HG03066 (cell line): ENCODE measurements at regions not wholly inside any gene's neighbourhood (a gene's known extent, or its start where the extent isn't known, plus 50 kb on each side); places are given as distances from the start of the nearest gene placed in this dataset.
A peak's percentile ranks its signal among the peaks of the same experiment; 100 is the strongest.

ENCODE experiments used
- ATAC-seq: cut with Tn5 transposase; IDR thresholded peaks from one replicate; pipeline ENCODE4 v1.9.1; 2021; ENCODE audit warnings: low read depth; ENCODE audit not compliant: unreplicated experiment

DNA sequence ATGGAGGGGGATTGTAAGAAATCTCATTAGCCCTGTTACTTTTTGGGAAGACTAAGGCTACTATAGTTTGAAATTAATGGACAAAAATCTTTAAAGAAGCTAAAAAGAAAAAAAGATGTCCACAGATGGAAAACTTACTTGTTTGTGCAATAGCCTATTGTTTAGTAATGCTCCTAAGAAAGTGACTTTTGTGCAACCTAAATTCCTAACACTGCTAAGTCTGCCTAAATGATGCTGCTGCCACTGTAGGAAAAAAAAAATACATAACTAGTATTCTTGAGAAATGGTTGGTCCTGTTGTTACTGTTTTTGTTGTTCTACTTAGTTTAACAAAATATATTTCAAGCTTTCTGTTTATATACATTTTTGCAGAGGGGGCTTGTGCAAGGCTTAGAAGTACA, 108.2 kb upstream of the NR3C1 start:
- ATAC-seq: no peak

DNA sequence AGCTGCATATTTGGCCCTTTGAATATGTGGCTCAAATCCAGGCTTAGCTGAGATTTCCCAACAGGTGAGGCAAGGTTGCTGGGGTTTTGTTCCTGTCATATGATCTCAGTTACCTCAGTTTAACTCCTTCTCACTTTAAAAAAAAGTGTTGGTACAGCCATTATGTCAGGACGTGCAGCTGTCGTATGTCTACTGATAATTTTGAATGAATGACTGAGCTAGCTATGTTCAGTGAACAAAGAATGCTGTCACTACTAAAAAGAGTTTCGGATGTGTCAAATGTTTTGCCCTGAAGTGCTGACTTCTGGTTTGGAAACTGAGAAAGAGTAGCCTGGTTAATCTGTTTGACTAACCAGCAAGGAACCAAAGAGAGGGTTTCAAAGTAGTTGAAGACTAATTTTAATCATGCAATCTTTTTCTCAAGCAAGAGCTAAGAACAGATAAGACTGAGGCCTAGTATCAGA, 106.3 kb upstream of the NR3C1 start:
- ATAC-seq: peak; percentile 99

DNA sequence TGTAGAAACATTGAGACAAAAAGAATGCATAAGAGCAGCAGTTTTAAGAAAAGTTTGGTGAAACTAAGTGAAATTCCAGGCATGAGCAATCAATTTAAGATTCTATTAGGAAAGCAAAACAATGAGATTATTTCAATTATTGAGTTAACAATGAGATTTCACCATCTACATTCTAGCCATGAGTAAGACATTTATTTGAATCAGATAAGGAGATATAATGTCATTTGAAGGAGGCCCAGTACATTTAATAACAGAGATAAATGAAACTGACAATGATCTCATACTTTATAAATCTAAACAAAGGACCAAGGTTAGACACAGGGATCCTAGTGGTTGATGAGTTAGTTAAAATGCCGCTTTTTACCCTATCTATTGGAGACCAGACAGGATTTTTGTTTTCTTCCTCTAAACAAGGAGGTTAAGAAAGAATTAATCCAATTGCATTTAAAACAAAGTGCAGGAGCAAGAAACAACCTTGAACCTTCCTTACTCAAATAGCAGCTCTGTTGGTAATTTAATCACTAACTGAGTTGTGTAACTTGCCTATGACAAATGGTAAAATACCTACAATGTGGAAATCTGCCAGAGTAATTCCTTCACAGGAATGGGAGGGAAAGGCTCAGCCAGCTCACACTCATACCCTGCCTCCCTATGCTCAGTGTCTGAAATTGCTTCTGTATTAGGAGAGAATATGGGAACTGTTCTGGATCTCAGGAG, 103.5 kb upstream of the NR3C1 start:
- no peak for ATAC-seq

DNA sequence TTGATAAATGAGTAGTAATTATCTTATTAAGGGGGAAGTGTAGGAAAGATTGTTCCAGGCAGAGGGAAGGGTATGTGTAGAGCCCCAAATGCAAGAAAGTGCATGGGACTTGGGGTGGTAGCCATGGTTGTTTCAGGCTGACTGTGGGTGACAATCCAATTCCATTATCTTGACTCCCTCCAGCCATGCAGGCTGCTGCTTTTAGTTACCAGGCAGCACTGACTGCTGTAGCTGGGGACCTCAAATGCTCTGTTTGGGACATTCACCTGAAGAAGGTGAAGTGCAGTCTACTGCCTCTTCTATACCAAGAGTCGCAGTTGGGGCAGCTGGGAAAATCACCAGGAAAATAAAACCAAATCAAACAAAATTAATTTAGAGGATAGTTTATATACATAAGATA, 102.4 kb upstream of the NR3C1 start:
- ATAC-seq: no peak

DNA sequence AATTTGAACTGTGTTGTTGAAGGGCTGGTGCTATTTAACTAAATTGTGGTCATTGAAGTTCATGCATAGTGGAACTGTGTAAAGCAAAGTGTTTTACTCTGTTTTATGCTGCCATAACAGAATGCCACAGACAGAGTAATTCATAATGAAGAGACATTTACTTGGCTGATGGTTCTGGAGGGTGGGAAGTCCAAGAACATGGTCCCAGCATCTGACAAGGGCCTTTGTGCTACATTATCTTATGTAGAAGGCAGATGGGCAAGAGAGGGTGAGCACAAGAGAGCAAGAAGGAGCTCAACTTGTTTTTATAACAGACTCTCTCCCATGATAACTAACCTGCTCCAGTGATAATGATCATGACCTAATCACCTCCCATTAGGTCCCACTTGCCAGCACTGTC, 101.9 kb upstream of the NR3C1 start:
- no peak for ATAC-seq

DNA sequence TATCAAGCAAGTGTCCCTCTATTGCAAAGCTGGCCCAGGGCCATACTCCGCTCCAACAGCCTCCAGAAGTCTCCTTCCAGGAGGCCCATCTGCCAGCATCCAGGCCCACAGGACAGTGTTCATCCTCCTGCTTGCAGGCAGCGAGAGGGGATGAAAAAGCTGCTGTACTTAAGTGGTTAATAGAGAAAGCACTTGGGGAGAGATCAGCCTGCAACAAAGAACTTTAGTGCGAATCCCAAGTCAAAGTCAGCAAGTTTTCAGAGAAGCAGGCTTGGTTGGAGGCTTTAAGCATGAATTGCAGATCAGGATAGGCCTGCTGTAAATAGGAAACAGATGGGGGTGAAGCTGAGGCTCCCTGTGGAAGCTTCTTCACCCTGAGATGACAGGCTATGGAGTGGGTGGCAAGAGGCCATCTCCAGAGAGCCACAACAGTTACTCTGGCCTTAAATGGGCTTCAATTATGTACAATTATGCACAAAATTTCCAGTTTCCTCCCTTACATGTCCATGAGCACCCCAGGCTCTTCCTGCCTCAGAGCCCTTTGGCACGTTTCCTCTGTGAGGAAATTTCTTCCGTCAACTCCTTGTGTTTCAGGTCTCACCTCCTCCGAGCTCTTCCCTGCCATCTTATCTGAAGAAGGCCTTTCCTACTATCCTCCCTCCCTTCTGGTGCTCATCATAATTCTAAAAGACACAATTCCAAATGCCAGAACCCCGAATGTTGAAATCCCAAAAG, 98.0 kb upstream of the NR3C1 start:
- ATAC-seq: no peak

DNA sequence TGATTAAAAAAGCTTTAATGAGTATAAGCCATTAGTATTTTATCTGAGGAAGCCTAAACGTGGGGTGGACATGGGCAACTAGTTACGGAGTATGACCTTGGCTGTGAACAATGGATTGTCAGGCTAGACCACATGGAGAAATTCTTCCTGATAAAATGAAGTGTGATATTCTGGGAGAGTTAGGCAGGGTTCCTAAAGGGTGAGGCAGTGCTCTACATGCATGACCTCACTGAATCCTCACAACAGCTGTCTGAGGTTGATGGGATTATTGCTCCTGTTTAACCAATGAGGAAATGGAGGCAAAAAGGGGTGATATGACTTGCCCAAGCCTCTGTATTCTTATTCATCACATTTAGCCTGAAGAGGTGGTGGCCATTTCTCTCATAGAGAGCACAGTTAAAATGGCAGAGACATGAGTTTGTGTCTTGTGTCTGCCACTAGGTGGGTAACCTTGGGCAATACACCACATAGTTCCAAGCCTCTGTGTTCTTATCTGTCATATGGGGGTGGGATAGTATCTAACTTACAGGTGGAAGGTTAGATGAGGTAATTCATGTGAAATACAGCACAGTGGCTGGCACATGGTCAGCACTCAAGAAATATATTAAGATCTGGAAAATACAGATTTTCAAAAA, 96.1 kb upstream of the NR3C1 start:
- ATAC-seq: no peak

DNA sequence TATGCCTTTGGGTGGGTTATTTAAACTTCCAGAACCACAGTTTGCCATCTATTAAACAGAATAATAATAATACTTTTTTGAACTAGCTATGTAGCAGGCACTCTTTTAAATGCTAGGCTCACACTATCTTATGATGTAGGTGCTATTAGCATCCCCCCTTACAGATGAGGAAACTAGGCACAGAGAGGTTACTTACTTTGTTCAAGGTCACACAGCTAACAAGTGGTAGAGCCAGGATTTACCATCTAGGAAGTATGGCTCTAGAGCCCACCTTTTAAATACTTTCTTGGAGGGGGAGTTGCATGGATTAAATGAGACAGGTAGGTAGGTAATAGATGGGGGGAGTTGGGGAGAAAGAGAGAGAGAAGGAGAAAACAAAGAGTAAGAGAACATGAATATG, 95.3 kb upstream of the NR3C1 start:
- no peak for ATAC-seq

DNA sequence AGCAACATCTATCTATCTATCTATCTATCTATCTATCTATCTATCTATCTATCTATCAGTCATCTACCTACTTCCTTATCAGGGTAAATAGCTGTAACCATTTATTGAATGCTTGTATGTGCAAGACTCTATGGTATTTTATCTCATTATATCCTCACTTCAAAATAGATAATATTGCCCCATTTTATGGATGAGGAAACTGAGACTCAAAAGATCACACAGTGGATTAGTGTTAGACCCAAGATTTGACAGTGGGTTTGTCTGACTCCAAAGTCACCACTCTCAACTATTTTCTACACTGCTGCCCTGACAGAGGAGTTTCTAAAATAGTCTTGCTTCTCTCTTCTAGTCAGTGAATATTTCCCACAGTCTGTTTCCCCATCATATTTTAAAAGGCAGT, 94.3 kb upstream of the NR3C1 start:
- no peak for ATAC-seq

DNA sequence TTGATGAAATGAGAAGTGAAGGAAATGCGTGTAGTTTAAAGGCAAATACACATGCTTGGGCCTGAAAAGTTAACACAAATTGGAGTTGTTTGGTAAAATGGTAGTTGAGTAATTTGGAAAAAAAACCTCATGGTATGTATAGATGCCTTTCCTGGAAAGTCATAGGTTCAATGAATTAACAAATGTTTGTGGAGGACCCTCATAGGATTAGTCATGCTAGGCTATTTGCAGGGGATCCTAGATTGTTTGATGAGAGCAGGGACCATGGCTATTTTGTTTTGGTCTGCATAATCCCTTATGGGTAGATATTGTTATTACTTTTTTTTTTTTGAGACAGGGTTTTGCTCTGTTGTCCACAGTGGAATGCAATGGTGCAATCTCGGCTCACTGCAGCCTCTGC, 93.5 kb upstream of the NR3C1 start:
- ATAC-seq: no peak

DNA sequence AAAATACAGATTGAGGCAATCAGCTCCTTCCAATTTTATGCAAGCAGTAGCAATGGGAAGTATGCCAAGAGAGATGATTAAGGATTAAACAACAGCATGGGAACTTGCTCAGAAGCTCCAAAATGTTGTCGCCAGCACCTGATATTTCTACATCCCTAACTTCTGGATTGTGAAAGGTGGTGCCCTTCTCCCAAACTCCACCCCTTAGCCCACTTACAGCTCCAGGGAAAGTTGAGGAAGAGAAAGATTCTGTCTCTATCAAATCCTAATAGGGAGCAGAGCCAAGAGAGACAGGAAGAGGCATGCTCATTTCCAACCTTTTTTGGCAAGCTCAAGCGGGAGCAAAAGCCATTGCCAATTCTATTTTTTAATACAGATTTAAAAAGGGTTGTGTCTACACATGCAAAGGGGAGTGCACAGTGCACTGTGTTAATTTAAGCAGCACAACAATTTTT, 92.4 kb upstream of the NR3C1 start:
- ATAC-seq: no peak

DNA sequence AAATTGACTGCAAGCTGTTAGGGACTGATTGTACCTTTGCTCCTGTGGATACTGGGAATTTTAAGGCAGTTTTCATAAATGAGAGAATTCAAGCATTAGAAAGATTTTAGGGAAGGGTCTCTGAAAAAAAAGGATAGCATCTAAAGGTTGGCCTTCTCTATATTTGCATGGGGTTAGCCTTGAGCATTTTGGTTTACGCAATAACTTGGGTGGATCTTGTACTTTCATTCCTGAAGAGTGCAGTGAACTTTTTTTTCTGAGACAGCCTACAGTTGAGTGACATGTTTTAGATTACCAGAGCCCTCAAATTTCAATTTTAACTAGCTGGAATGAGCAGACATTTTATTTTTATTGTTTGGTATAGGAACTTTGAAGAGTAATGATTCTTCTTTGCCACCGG, 91.6 kb upstream of the NR3C1 start:
- ATAC-seq: no peak

DNA sequence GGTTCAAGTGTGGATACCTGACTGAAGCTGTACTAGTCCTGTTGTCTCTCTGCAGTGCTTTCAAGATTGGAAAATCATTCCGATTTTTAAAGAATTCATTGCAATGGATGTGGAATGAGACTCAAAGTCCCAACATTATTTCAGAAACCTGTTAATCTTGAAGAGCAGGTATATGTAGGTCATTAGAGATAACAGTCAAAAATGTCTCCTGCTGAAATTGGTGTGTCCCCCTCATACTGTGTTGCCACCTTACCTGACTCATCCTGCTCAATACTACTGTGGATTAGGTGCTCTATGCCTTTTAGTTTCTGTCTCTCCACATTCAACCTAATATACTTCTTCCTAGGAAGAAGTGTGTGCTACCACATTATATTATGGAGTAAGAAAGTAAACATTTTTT, 91.1 kb upstream of the NR3C1 start:
- ATAC-seq: no peak

DNA sequence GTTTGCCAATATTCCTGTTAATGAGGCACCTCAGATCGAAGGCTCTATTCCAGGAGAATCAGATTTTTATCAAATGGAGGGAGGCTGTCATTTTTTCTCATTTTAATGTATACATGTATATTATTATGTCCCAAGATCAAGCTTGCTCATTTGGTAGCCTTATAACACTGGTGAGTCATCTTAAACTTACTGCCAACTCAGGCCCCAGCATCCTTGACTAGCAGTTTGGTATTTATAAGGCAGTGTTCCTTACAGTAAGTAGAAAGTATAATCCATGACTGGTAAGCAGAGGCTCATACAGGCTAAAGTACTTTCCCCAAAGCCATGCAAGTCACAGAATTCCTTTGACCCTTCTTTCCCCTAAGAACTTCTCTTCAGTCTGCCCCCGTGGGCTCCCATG, 90.7 kb upstream of the NR3C1 start:
- ATAC-seq: no peak

DNA sequence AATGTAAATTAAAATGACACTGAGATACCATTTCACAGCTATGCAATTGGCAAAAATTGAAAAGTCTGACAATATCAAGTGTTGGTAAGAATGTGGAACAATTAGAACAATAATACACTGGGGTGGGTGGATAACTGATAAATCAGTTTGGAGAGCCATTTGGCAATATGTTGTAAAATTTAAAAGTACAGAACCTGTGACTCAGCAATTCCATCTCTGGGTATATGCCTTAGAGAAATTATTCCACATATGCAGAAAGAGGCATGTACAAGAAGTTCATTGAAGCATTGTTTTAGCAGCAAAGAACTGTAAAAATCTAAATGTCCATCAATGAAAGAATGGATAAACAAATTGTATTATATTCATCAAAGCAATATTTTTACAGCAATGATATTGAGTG, 89.3 kb upstream of the NR3C1 start:
- no peak for ATAC-seq

DNA sequence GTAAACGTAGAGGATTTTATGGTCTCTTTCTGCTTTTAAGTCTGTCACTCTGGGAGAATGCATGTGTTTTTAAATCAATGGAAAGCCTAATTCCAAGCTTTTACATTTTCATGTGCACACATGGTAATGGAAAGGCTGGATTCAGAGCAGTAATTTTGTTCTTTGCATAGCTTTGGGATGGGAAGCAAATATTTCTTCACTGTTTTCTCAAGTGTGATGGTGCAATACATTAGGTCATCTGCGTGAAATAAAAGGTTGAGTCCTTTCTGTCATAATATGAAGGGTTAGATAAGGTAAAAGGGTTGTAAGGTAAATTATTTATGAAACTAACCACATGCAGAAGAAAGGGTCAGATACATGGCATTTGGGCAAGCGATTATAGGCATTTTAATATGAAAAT, 88.2 kb upstream of the NR3C1 start:
- ATAC-seq: no peak

DNA sequence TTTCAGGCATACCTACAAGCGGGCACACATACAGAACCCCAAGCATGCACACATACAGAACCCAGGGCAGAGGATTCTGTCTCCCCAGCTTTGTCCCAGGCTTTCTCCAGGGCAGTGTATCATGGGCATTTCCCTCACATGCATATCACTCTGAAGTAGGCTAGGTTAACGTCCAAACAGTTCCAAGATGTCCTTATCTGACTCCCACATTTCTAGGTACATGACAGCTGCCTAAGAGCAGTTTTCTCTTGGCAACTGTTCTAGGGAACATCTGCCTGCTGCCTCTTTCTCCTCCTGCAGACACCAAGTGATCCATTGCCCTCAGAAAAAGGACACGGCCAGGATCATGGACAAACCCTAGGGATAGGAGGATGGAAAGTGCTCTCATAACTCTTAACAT, 84.9 kb upstream of the NR3C1 start:
- no peak for ATAC-seq

DNA sequence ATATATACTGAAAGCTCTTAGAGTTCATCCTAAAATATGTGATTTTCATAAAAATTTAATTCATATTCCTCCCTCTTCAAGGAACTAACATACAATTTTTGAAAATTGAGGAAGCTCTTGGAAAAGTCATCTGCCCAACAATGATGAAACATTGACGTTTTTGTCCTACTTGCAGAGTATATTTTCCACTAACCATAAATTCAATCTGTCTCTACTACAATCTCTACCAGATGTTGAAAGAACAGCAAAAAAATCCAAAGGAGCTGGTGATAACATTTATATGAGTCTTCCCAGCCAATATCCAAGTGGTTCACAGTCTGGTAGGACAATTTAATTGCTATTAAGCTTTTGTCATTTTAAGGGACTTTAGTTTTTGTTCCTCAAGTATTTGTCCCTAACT, 81.1 kb upstream of the NR3C1 start:
- ATAC-seq: no peak

DNA sequence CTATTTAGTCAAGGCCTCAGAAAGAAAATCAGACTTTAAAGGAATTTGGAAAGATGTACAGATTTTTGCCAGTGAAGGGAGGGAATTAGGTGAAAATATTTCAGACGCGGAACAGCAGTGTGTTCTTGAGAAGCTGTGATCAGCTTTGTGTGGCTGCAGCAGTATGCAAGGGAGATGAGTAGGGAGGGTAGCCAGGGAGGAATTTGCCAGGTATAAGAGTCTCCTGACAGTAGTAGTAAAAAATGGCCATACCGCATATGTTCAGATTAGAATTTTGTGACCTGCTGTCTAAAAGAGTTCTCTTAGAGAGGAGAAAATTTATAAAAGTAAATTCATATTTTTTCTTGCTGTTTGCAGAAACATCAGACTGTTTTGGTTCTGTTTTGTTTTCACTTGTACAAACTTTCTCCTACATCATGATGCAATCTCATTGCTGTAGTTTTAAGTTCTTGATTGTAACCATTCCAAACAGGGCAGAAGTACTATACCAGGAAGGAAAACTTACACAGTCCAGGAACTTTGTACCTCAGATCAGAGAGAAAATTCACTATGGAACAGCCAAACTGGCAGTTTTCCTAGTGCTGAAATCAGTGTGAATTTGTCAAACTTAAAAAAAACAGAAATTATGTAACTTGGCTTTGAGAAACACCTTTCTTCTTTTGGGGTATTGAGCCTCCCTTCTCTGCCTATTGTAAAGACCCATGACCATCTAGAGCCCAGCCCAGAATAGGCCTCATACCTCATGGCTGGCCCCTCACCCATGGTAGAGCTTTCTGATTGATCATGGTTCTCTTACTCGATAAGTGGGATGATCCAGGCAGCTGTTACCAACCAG, 78.4 kb upstream of the NR3C1 start:
- ATAC-seq: no peak

DNA sequence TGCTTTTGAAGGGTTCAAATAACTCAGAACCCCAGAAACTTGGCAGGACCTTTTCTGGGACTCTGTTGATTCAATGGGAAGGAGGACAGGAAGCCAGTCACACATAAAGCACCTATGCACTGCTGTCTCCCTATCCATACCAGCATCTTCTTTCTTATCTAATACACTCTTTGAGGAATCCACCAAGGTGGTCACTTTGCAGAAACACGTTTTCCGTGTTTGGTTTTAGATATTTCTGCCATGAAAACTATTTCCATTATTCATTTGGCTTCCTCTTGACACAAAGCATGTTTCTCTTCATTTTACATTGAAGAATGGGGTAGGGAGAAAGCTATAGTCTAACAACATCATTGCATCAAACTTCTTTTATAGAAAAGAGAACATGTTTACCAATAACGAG, 76.5 kb upstream of the NR3C1 start:
- ATAC-seq: no peak

DNA sequence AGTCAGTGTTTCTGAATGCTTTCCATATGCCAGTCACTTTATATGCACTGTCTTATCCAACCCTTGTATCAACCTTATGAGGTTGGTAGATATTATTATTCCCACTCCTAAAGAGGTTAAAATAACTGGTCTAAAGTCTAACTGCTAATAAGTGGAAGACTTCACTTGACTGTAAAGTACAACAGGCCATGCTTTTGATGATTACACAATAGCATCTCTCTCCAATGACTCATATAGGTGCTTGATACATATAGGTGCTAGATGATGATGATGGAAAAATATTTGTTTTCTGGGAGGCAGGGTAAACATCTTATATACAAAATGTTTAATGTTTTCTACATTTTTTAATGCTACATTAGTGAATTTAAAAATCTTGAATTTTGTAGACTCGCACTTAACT, 75.9 kb upstream of the NR3C1 start:
- ATAC-seq: no peak
